ENCODE measurements at regions not wholly inside any gene's neighbourhood (a gene's known extent, or its start where the extent isn't known, plus 50 kb on each side); places are given as distances from the start of the nearest gene placed in this dataset.

DNA sequence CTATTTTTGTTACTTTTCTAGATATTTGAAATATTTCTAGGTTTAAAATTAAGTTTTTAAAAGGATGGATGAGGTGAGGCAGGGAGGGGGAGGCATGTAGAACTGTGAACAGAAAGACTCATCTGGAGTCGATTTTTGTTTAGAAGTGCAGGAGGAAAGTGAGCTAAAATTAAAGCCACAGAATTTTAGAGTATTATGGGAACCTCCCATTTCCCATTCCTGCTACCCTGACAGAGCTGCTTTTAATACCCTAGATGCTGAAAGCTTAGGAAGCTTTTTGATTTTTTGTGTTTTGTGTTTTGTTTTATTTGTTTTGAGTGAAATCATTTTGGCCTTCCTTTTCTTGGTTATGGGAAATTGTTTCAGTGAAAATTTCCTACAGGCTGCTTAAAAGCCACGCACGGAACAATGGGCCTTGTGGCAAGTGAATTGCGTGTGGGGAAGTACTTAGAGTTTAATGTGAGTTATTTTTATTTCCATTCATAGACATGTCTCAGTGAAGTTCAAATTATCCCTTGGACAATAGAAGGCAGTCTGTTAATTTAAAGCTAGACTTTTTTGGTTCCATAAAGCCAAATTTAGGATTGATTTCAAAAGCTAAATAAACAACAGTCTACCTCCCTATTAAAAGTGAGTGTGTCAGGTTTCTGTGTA lies 102.0 kb upstream of the HDAC9 start:
- H3K36me3 ChIP-seq, result no peaks in the 10 kb centered on the region
- H3K9me3 ChIP-seq, result no peaks in the 10 kb centered on the region
- H3K4me3 ChIP-seq, result no peak overlapping the region
- in situ Hi-C loops (cut with MboI; ENCODE audit: low sequenced_read_pairs in 4 of 4), result no loop called here
- H3K27ac ChIP-seq, result no peak overlapping the region
- H3K4me1 ChIP-seq, result peaks cover 0 to 12% of the 10 kb centered on the region in 2 donors
- no peaks in the 10 kb centered on the region for H3K27me3 ChIP-seq
- intact Hi-C loops (cut with DNase I; ENCODE audit: low total_unique reads), result no loop called here
- no peak for TF ChIP-seq POLR2A (IDR thresholded peaks at IDR 0.05)
- TF ChIP-seq, protein P1, sequence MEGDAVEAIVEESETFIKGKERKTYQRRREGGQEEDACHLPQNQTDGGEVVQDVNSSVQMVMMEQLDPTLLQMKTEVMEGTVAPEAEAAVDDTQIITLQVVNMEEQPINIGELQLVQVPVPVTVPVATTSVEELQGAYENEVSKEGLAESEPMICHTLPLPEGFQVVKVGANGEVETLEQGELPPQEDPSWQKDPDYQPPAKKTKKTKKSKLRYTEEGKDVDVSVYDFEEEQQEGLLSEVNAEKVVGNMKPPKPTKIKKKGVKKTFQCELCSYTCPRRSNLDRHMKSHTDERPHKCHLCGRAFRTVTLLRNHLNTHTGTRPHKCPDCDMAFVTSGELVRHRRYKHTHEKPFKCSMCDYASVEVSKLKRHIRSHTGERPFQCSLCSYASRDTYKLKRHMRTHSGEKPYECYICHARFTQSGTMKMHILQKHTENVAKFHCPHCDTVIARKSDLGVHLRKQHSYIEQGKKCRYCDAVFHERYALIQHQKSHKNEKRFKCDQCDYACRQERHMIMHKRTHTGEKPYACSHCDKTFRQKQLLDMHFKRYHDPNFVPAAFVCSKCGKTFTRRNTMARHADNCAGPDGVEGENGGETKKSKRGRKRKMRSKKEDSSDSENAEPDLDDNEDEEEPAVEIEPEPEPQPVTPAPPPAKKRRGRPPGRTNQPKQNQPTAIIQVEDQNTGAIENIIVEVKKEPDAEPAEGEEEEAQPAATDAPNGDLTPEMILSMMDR (IDR thresholded peaks at IDR 0.05 in 4 of 5, conservative IDR thresholded peaks at IDR 0.05 in 1 of 5), result no peak
- ATAC-seq, result no peak
- no peak for DNase-seq

- no peak overlapping the region for H3K27ac ChIP-seq
- H3K4me1 ChIP-seq, result no peaks in the 10 kb centered on the region
- H3K4me3 ChIP-seq, result no peak overlapping the region
- in situ Hi-C loops (cut with MboI; ENCODE audit: low sequenced_read_pairs in 4 of 4) (no loop called here), intact Hi-C loops (cut with DNase I; ENCODE audit: low total_unique reads) (no loop called here)
- DNase-seq (no peak), ATAC-seq (no peak)
- no peaks in the 10 kb centered on the region for H3K9me3 ChIP-seq
- TF ChIP-seq POLR2A (IDR thresholded peaks at IDR 0.05), result no peak
- TF ChIP-seq, protein P1 (IDR thresholded peaks at IDR 0.05 in 4 of 5, conservative IDR thresholded peaks at IDR 0.05 in 1 of 5), result no peak
- H3K36me3 ChIP-seq, result no peaks in the 10 kb centered on the region
- no peaks in the 10 kb centered on the region for H3K27me3 ChIP-seq
Measured at GRCh38 chr7:18395868-18396267, 99.7 kb upstream of the HDAC9 start.

GRCh38 chr7:18396953-18397352 lies 98.6 kb upstream of the HDAC9 start:
- Histone ChIP-seq H3K4me1 (no peaks in the 10 kb centered on the region), H3K27ac (no peak overlapping the region), H3K4me3 (no peak overlapping the region), H3K36me3 (no peaks in the 10 kb centered on the region), H3K9me3 (no peaks in the 10 kb centered on the region), H3K27me3 (no peaks in the 10 kb centered on the region)
- no peak for DNase-seq
- in situ Hi-C loops (cut with MboI; ENCODE audit: low sequenced_read_pairs in 4 of 4), result no loop called here
- intact Hi-C loops (cut with DNase I; ENCODE audit: low total_unique reads), result no loop called here
- ATAC-seq, result no peak
- TF ChIP-seq POLR2A (IDR thresholded peaks at IDR 0.05), result no peak
- TF ChIP-seq, protein P1 (IDR thresholded peaks at IDR 0.05 in 4 of 5, conservative IDR thresholded peaks at IDR 0.05 in 1 of 5), result no peak

DNA sequence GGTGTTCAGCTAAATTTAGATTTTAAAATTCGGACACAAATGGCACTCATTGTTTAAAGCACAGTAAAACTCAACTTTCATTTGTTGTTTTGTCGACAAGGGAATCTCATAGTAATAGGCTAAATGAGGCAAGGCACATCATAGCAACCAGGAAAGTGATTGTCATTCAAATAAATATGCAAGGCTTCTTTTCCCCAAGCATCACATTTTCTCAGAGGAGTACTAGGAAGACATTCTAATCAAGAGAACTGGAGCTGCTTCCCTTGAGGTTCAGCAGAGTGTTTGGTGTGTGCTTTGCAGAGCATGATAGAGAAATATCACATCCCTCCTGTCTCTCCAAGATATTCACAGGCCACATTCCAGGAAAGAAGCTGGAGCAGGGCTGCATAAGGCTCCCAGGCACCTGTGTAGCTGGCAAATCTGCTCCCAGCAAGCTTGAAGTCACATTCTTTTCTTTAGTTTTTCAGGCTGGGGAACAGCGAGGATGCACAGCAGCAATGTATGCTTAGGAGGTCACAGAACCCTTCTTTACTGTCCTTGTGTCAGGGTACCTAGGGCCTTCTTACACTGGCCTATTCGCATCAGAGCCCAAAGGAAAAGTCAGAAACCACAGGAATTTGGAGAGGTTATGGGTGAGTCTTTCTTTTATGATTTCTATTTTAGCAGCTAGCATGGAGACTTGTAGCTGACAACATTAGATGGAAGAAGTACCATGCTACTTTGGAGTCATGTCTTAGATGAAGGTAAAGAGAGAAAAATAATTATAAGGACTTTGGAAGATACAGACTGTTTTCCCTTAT lies 95.9 kb upstream of the HDAC9 start:
- H3K4me3 ChIP-seq, result no peak overlapping the region
- H3K36me3 ChIP-seq, result no peaks in the 10 kb centered on the region
- no peaks in the 10 kb centered on the region for H3K4me1 ChIP-seq
- ATAC-seq (no peak), DNase-seq (no peak)
- no peaks in the 10 kb centered on the region for H3K27me3 ChIP-seq
- no peak overlapping the region for H3K27ac ChIP-seq
- TF ChIP-seq POLR2A (IDR thresholded peaks at IDR 0.05), result no peak
- TF ChIP-seq, protein P1 (IDR thresholded peaks at IDR 0.05 in 4 of 5, conservative IDR thresholded peaks at IDR 0.05 in 1 of 5), result no peak
- intact Hi-C loops (cut with DNase I; ENCODE audit: low total_unique reads) (no loop called here), in situ Hi-C loops (cut with MboI; ENCODE audit: low sequenced_read_pairs in 4 of 4) (no loop called here)
- no peaks in the 10 kb centered on the region for H3K9me3 ChIP-seq

All from gastrocnemius medialis (tissue), 4 donors.